ENCODE measurements at regions not wholly inside any gene's neighbourhood (a gene's known extent, or its start where the extent isn't known, plus 50 kb on each side); places are given as distances from the start of the nearest gene placed in this dataset.

GRCh38 chr4:166230841-166231240, 357.8 kb downstream of the TLL1 start:
- TF ChIP-seq CTCF (IDR thresholded peaks at IDR 0.05; ENCODE audit: insufficient read depth, low read length, poor library complexity, severe bottlenecking) (no peak), EZH2phosphoT487 (conservative IDR thresholded peaks at IDR 0.05; ENCODE audit: low read length) (no peak)

Data from SU-DHL-6 (cell line).